HCT116 (cell line): ENCODE measurements at regions not wholly inside any gene's neighbourhood (a gene's known extent, or its start where the extent isn't known, plus 50 kb on each side); places are given as distances from the start of the nearest gene placed in this dataset.

Source experiments
- ATAC-seq: fragments of 200-7000 bp; cut with Tn5 transposase; 2 replicates; pipeline ENCODE4 v1.9.1; 2020; ENCODE audit warnings: mild to moderate bottlenecking, moderate library complexity
- BruUV-seq: library from RNA; stranded (reverse); fragments of 400-500 nt; replicated peaks from 2 replicates; lab custom pipeline; 2021; lab: Mats Ljungman, UMichigan
- CTCF ChIA-PET: fragments of 300-600 bp; sonication (Branson Sonifier 250); formaldehyde crosslinking; loops from one replicate; lab custom pipeline; 2021; ENCODE audit warnings: antibody characterized with exemption; lab: Charles Lee
- POLR2A ChIA-PET: fragments of 300-600, 350-600 bp; sonication (Branson Sonifier 250); formaldehyde crosslinking; loops from one replicate; lab custom pipeline; 2021; ENCODE audit warnings: antibody characterized with exemption; lab: Charles Lee
- RAD21 ChIA-PET, 2 experiments: fragments of 300-600 bp; sonication (Branson Sonifier 250); formaldehyde crosslinking; loops; one replicate each; lab custom pipeline; 2023; ENCODE audit warnings: low total read pairs in 2 of 2; ENCODE audit not compliant: uncharacterized antibody in 2 of 2, unreplicated experiment in 2 of 2, low non-redundant PET in 1 of 2; lab: Charles Lee
- DNase-seq: peaks from one replicate; pipeline ENCODE4 v3.0.0-alpha.2; 2010; ENCODE audit warnings: low read depth, low spot score
- H2AFZ ChIP-seq: fragments of 200-600 bp; shearing (Covaris generic), sonication (generic); 2 replicates; pipeline ENCODE4 v1.6.1; 2017; ENCODE audit warnings: low read depth, mixed run types, mixed read lengths, antibody characterized with exemption, low read length; ENCODE audit not compliant: poor library complexity, severe bottlenecking
- H3K27ac ChIP-seq: 2 replicates; pipeline ENCODE4 v1.5.1; 2012; ENCODE audit warnings: low read depth, low read length
- H3K27me3 ChIP-seq: fragments of 200-600 bp; sonication (generic); 2 replicates; pipeline ENCODE4 v1.6.1; 2016; ENCODE audit warnings: mixed run types, low read length, mixed read lengths; ENCODE audit not compliant: insufficient read depth
- H3K36me3 ChIP-seq, 2 experiments: fragments of 200-500 bp in 1 of 2; fragments of 200-600 bp in 1 of 2; sonication (Bioruptor generic) in 1 of 2; sonication (generic) in 1 of 2; 2 replicates each; pipeline versions ENCODE4 v1.5.1 to v1.6.1; 2014 to 2016; ENCODE audit warnings: low read length in 2 of 2, inconsistent platforms in 1 of 2, mixed read lengths in 1 of 2, mixed run types in 1 of 2; ENCODE audit not compliant: insufficient read depth in 2 of 2, control insufficient read depth in 1 of 2
- H3K4me1 ChIP-seq, 2 experiments: fragments of 200-600 bp in 1 of 2; sonication (generic) in 1 of 2; 2 replicates each; pipeline versions ENCODE4 v1.5.1 to v1.6.1; 2012 to 2017; ENCODE audit warnings: low read length in 2 of 2, inconsistent platforms in 1 of 2, mild to moderate bottlenecking in 1 of 2, mixed read lengths in 1 of 2, mixed run types in 1 of 2, moderate library complexity in 1 of 2; ENCODE audit not compliant: insufficient read depth in 2 of 2, control insufficient read depth in 1 of 2
- H3K4me2 ChIP-seq: fragments of 200-600 bp; sonication (generic); 2 replicates; pipeline ENCODE4 v1.6.1; 2017; ENCODE audit warnings: mixed run types, low read length, mixed read lengths
- H3K4me3 ChIP-seq, 2 experiments: fragments of 200-600 bp in 1 of 2; sonication (generic) in 1 of 2; replicated peaks in 1 of 2; 2 replicates each; pipeline ENCODE4 v1.5.1; 2011 to 2016; ENCODE audit warnings: low read length in 2 of 2, control low read depth in 1 of 2, low read depth in 1 of 2, mild to moderate bottlenecking in 1 of 2, mixed read lengths in 1 of 2, mixed run types in 1 of 2
- H3K79me2 ChIP-seq: fragments of 200-600 bp; sonication (generic); 2 replicates; pipeline ENCODE4 v1.6.1; 2017; ENCODE audit warnings: mild to moderate bottlenecking, mixed run types, low read length, moderate library complexity, mixed read lengths; ENCODE audit not compliant: insufficient read depth
- H3K9ac ChIP-seq: fragments of 200-600 bp; sonication (generic); 2 replicates; pipeline ENCODE4 v1.6.1; 2016; ENCODE audit warnings: low read length, mixed read lengths
- H3K9me2 ChIP-seq: fragments of 200-600 bp; sonication (generic), shearing (Covaris generic); 2 replicates; pipeline ENCODE4 v1.6.1; 2017; ENCODE audit warnings: mixed run types, mild to moderate bottlenecking, moderate library complexity; ENCODE audit not compliant: insufficient read depth
- H3K9me3 ChIP-seq, 2 experiments: fragments of 200-500 bp in 1 of 2; fragments of 200-600 bp in 1 of 2; sonication (Bioruptor generic) in 1 of 2; sonication (generic) in 1 of 2; 2 replicates each; pipeline ENCODE4 v1.6.1; 2014 to 2017; ENCODE audit warnings: low read length in 2 of 2, mixed read lengths in 2 of 2, inconsistent platforms in 1 of 2, low read depth in 1 of 2, mild to moderate bottlenecking in 1 of 2, mixed run types in 1 of 2, moderate library complexity in 1 of 2; ENCODE audit not compliant: control insufficient read depth in 1 of 2, insufficient read depth in 1 of 2
- H4K20me1 ChIP-seq: fragments of 200-600 bp; sonication (generic), shearing (Covaris generic); 2 replicates; pipeline ENCODE4 v1.6.1; 2017; ENCODE audit warnings: mixed run types, mild to moderate bottlenecking, moderate library complexity; ENCODE audit not compliant: insufficient read depth
- EGR1 ChIP-seq: IDR thresholded peaks from 2 replicates; pipeline ENCODE4 v1.6.1; 2012; ENCODE audit warnings: low read depth
- EZH2phosphoT487 ChIP-seq: fragments of 200-600 bp; IDR thresholded peaks from 2 replicates; pipeline ENCODE4 v1.6.1; 2018; ENCODE audit warnings: antibody characterized with exemption, borderline replicate concordance
- FOSL1 ChIP-seq: IDR thresholded peaks from 2 replicates; pipeline ENCODE4 v1.6.1; 2012; ENCODE audit warnings: low read depth
- JUND ChIP-seq: IDR thresholded peaks from 2 replicates; pipeline ENCODE4 v1.6.1; 2012
- POLR2A ChIP-seq: IDR thresholded peaks from 2 replicates; pipeline ENCODE4 v1.7.0; 2011; ENCODE audit warnings: borderline replicate concordance; ENCODE audit not compliant: insufficient read depth, insufficient read length; ENCODE audit errors: extremely low read depth
- SP1 ChIP-seq: IDR thresholded peaks from 2 replicates; pipeline ENCODE4 v1.6.1; 2012; ENCODE audit warnings: low read depth
- YY1 ChIP-seq: IDR thresholded peaks from 2 replicates; pipeline ENCODE4 v1.6.1; 2011; ENCODE audit warnings: low read length, low read depth, moderate library complexity, mild to moderate bottlenecking; ENCODE audit not compliant: insufficient replicate concordance; ENCODE audit errors: extremely low read depth
- ZFX ChIP-seq: fragments of 450-650 bp; IDR thresholded peaks from 2 replicates; pipeline ENCODE4 v1.6.1; 2017
- ZNF274 ChIP-seq: fragments of 200-500 bp; sonication (Bioruptor generic); IDR thresholded peaks from 2 replicates; pipeline ENCODE4 v1.6.1; 2014; ENCODE audit warnings: mild to moderate bottlenecking, low read depth, low read length, inconsistent platforms
- intact Hi-C: fragments of 100-400 bp; cut with micrococcal nuclease; formaldehyde crosslinking; loops from 2 replicates; pipeline ENCODE4 v1.10.0; 2022
- TF ChIP-seq, protein P1 (sequence below), 3 experiments: fragments of 200-600 bp in 1 of 3; sonication (generic) in 1 of 3; IDR thresholded peaks in 2 of 3; conservative IDR thresholded peaks in 1 of 3; 2 replicates each; pipeline ENCODE4 v1.5.1; 2012 to 2017; ENCODE audit warnings: low read depth in 2 of 3, low read length in 2 of 3, antibody characterized with exemption in 1 of 3, borderline replicate concordance in 1 of 3, control low read depth in 1 of 3, mild to moderate bottlenecking in 1 of 3, mixed read lengths in 1 of 3, mixed run types in 1 of 3, moderate library complexity in 1 of 3; ENCODE audit not compliant: insufficient read depth in 1 of 3
- TF ChIP-seq, protein P2 (sequence below): IDR thresholded peaks from 2 replicates; pipeline ENCODE4 v1.6.1; 2012
- TF ChIP-seq, protein P3 (sequence below): IDR thresholded peaks from 2 replicates; pipeline ENCODE4 v1.6.1; 2011; ENCODE audit warnings: mild to moderate bottlenecking, low read length, moderate library complexity; ENCODE audit not compliant: insufficient replicate concordance; ENCODE audit errors: extremely low read depth

DNA sequence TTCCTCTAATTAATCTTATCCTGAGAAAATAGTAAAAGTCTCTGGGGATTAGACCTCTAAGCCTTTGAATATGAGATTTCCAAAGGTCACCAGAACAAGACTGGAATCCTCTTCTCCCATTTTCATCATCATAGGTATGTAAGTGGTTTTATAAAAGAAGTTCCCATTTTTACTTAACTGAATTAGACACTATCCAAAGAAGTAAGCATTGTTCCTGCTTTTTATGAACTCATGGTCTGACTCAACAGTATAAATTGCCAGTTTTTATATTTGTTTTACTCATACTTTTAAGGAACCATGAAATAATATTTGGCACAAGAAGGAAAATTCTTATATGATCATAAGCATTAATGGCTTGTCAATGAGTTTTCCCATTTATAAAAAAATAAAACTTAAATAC, 167.1 kb upstream of the ADRA1B start:
- no peak for ATAC-seq

DNA sequence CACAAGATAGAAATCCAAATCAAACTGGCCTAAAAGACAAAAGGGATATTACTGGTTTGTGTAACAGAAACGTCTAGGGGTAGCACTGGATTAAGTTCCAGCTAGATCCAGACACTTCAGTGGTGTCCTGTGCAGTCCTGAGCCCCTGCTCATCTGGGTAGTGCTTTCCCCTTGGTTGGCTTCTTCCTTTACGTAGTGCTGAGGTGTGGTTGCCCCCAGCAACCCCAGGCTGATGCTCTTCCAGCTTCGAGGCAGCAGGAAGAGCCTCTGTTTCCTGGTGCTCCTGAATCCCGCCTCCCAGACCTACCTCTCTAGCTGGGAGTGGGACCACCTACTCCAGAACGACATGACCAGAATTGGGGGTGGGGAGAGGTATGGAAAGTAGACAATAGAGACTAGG, 166.1 kb upstream of the ADRA1B start:
- Histone ChIP-seq H3K9me3 (no peaks in the 10 kb centered on the region), H3K36me3 (no peaks in the 10 kb centered on the region), H3K27me3 (no peaks in the 10 kb centered on the region), H3K4me1 (no peaks in the 10 kb centered on the region), H3K79me2 (no peaks in the 10 kb centered on the region), H3K27ac (no peak overlapping the region), H3K9me2 (no peaks in the 10 kb centered on the region), H3K4me3 (no peak overlapping the region), H2AFZ (no peak overlapping the region), H3K4me2 (no peak overlapping the region), H3K9ac (no peak overlapping the region), H4K20me1 (no peaks in the 10 kb centered on the region)
- CTCF ChIA-PET = no interaction called here
- DNase-seq (no peak), ATAC-seq (no peak)
- no TSS peak for BruUV-seq
- RAD21 ChIA-PET = no interaction called here
- POLR2A ChIA-PET = no interaction called here
- intact Hi-C loops = no loop called here
- TF ChIP-seq ZFX = no peak
- TF ChIP-seq, protein P1, sequence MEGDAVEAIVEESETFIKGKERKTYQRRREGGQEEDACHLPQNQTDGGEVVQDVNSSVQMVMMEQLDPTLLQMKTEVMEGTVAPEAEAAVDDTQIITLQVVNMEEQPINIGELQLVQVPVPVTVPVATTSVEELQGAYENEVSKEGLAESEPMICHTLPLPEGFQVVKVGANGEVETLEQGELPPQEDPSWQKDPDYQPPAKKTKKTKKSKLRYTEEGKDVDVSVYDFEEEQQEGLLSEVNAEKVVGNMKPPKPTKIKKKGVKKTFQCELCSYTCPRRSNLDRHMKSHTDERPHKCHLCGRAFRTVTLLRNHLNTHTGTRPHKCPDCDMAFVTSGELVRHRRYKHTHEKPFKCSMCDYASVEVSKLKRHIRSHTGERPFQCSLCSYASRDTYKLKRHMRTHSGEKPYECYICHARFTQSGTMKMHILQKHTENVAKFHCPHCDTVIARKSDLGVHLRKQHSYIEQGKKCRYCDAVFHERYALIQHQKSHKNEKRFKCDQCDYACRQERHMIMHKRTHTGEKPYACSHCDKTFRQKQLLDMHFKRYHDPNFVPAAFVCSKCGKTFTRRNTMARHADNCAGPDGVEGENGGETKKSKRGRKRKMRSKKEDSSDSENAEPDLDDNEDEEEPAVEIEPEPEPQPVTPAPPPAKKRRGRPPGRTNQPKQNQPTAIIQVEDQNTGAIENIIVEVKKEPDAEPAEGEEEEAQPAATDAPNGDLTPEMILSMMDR (IDR thresholded peaks at IDR 0.05 in 2 of 3, conservative IDR thresholded peaks at IDR 0.05 in 1 of 3; ENCODE audit: borderline replicate concordance in 1 of 3, insufficient read depth in 1 of 3, low read depth in 2 of 3, low read length in 2 of 3) = no peak
- no peak for TF ChIP-seq EZH2phosphoT487
- no peak for TF ChIP-seq EGR1
- TF ChIP-seq ZNF274 = no peak
- no peak for TF ChIP-seq JUND
- TF ChIP-seq SP1 = no peak
- TF ChIP-seq, protein P2, sequence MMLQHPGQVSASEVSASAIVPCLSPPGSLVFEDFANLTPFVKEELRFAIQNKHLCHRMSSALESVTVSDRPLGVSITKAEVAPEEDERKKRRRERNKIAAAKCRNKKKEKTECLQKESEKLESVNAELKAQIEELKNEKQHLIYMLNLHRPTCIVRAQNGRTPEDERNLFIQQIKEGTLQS = no peak
- no peak for TF ChIP-seq YY1
- TF ChIP-seq, protein P3, sequence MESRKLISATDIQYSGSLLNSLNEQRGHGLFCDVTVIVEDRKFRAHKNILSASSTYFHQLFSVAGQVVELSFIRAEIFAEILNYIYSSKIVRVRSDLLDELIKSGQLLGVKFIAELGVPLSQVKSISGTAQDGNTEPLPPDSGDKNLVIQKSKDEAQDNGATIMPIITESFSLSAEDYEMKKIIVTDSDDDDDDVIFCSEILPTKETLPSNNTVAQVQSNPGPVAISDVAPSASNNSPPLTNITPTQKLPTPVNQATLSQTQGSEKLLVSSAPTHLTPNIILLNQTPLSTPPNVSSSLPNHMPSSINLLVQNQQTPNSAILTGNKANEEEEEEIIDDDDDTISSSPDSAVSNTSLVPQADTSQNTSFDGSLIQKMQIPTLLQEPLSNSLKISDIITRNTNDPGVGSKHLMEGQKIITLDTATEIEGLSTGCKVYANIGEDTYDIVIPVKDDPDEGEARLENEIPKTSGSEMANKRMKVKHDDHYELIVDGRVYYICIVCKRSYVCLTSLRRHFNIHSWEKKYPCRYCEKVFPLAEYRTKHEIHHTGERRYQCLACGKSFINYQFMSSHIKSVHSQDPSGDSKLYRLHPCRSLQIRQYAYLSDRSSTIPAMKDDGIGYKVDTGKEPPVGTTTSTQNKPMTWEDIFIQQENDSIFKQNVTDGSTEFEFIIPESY = no peak

More for the DNA sequence above, 167.1 kb upstream of the ADRA1B start:
- DNase-seq = no peak
- Histone ChIP-seq H4K20me1 (no peaks in the 10 kb centered on the region), H3K4me1 (no peaks in the 10 kb centered on the region), H3K9ac (no peak overlapping the region), H3K4me2 (no peak overlapping the region), H3K9me2 (no peaks in the 10 kb centered on the region), H3K4me3 (no peak overlapping the region), H3K27ac (no peak overlapping the region), H2AFZ (no peak overlapping the region), H3K9me3 (no peaks in the 10 kb centered on the region)
- intact Hi-C loops = no loop called here
- RAD21 ChIA-PET = no interaction called here
- TF ChIP-seq SP1 = no peak
- TF ChIP-seq, protein P1 (IDR thresholded peaks at IDR 0.05 in 2 of 3, conservative IDR thresholded peaks at IDR 0.05 in 1 of 3; ENCODE audit: borderline replicate concordance in 1 of 3, insufficient read depth in 1 of 3, low read depth in 2 of 3, low read length in 2 of 3) = no peak
- TF ChIP-seq FOSL1 = no peak
- no peak for TF ChIP-seq ZNF274
- no peak for TF ChIP-seq POLR2A
- TF ChIP-seq, all 23 proteins: peak for 0
- no peaks in the 10 kb centered on the region for H3K79me2 ChIP-seq
- BruUV-seq = no TSS peak
- no peaks in the 10 kb centered on the region for H3K27me3 ChIP-seq
- H3K36me3 ChIP-seq = no peaks in the 10 kb centered on the region
- CTCF ChIA-PET = no interaction called here
- POLR2A ChIA-PET = no interaction called here
